Inflammatory macrophage (primary cell): ENCODE measurements at regions not wholly inside any gene's neighbourhood (a gene's known extent, or its start where the extent isn't known, plus 50 kb on each side); places are given as distances from the start of the nearest gene placed in this dataset.
"Not testable (repeated sequence)": the region's sequence is repeated elsewhere in the genome, so short reads cannot be mapped to it uniquely, and the experiment has no call there.

Experiments used
- DNase-seq, 2 donors: peaks; one replicate each; pipeline ENCODE4 v3.0.0-alpha.2; 2020 to 2022

DNA sequence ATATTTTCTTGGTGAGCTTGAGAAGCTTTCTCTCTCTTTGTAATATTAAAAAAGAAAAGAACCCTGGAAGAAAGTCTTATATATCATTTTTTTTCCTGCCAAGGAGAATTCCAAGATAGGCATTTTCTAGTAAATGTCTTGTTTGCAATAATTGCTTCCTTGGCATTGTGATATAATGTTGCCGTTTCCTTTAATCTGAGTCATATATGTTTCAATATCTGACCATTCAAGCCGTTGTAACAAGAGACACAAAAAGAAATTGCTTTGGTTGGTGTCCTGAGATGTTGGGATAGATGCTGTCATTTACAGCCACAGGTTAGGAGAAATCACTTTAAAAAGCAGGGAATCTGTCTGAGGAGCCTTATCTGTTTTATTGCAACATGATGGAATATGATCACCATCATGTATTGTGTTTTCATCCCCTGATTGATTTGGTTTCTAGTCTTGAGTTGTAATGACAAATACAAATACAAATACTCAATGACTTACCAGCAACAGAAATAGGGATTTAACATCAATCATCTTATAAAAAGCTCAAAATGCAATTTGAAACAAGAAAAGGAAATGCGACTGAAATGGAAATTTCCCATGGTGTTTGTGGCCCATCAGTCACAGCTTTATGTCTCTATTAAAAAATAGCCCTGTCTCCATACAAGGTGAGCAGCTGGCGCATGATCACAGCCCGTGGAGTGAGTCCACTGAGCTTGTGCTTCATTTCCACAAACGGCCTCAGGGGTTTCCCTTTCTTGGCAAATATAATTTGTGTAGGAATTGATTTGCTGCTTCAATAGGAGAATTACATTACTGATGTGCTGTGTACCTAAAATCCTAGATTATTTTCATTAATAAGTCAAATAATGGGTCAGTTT, 250.1 kb upstream of the TRPC7 start:
- DNase-seq, result no peak

- DNase-seq, result no peak
These were observed 247.9 kb upstream of the TRPC7 start for GRCh38 chr5:136613230-136613629.

DNA sequence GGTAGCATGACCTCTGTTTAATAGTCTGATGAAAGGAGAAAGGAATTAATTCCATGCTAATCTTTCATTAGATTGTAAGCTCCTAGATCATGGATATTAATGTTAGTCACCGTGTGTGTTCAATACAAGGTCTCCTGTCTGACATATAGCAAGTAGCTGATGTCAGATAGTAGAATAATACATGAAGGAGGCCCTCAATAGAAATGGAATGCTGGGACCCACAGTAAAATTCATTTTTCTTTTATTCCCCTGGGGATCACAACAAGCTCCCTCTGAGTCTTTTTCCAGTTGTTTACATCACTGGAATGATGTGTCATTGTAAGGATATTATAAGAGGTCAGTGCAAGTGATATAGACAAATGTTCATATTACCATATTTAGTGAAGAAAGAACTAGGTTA, 240.3 kb upstream of the TRPC7 start:
- DNase-seq, result no peak

GRCh38 chr5:136600306-136600705, 235.0 kb upstream of the TRPC7 start:
- no peak for DNase-seq

DNA sequence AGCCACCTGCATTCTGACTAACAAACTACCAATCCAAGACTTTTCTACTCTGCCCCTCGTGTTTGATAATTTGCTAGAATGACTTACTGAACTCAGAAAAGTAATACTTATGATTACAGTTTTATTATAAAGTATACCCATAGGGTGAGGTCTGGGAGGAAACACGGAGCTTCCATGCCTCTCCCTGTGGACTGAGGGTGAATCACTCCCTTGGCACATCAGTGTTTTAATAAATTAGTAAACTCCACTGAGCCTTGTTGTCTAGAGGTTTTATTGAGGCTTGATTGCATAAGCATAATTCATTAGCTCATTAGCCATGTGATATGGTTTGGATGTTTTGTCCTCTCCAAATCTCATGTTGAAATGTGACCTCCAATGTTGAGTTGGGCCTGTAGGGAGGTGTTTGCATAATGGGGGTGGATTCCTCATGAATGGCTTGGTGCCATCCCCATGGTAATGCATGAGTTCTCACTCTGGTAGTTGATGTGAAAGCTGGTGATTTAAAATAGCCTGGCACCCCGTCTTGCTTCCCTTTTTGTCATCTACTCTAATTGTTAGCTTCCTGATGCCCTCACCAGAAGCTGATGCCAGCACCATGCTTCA, 233.6 kb upstream of the TRPC7 start:
- DNase-seq, result no peak

- no peak for DNase-seq
These were observed 229.1 kb upstream of the TRPC7 start for GRCh38 chr5:136594416-136594815.

- no peak for DNase-seq
These were observed 225.2 kb upstream of the TRPC7 start for GRCh38 chr5:136590581-136590980.

- DNase-seq, result no peak
These were observed 220.9 kb upstream of the TRPC7 start for GRCh38 chr5:136586196-136586595.

- DNase-seq, result no peak
These were observed 219.1 kb upstream of the TRPC7 start for GRCh38 chr5:136584474-136584873.

- no peak for DNase-seq
These were observed 213.9 kb upstream of the TRPC7 start for GRCh38 chr5:136579238-136579637.

- DNase-seq, result not testable (repeated sequence)
These were observed 204.5 kb upstream of the TRPC7 start for GRCh38 chr5:136569875-136570274.

- not testable (repeated sequence) for DNase-seq
These were observed 200.1 kb upstream of the TRPC7 start for GRCh38 chr5:136565457-136565856.

DNA sequence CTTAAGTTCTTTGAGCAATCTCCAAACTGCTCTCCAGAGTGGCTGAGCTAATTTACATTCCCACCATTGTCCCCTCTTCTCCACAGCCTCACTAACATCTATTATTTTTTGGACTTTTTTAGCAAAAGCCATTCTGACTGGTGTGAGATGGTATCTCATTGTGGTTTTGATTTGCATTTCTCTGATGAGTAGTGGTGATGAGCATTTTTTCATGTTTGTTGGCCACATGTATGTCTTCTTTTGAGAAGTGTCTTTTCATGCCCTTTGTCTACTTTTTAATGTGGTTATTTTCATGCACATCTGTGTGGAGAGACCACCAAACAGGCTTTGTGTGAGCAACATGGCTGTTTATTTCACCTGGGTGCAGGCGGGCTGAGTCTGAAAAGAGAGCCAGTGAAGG, 199.7 kb upstream of the TRPC7 start:
- DNase-seq, result not testable (repeated sequence)

DNA sequence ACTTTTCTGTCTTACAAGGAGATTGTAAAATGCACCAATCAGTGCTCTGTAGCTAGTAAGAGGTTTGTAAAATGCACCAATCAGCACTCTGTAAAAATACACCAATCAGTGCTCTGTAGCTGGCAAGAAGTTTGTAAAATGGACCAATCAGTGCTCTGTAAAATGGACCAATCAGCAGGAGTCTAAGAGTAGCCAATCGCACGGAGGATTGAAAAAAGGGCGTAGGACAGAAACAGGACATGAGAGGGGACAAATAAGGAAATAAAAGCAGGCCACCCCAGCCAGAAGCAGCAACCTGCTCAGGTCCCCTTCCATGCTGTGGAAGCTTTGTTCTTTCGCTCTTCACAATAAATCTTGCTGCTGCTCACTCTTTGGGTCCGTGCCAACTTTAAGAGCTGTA, 199.1 kb upstream of the TRPC7 start:
- DNase-seq, result not testable (repeated sequence)

GRCh38 chr5:136563489-136563888, 198.1 kb upstream of the TRPC7 start:
- DNase-seq, result no peak

- no peak for DNase-seq
These were observed 194.8 kb upstream of the TRPC7 start for GRCh38 chr5:136560126-136560525.

DNA sequence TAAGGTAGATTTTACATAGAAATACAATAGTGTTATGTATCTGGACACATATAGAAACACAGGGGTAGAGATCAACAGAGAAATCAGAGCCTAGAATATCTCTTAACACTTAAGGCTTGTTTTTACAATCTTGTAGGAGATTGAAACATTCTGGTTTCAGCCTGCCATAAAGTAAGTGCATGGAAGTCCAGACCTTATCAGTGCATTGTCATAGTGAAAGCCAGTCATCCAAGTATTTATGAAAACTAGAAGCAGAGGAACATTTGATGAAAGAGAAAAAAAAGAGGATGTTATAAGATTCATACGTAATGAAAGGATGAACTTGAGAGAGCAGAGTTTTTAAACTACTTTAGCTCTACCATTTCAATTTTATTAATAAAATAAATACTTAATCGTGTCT, 194.3 kb upstream of the TRPC7 start:
- no peak for DNase-seq

GRCh38 chr5:136547096-136547495, 181.8 kb upstream of the TRPC7 start:
- DNase-seq, result not testable (repeated sequence)

- not testable (repeated sequence) for DNase-seq
These were observed 181.1 kb upstream of the TRPC7 start for GRCh38 chr5:136546441-136546840.

DNA sequence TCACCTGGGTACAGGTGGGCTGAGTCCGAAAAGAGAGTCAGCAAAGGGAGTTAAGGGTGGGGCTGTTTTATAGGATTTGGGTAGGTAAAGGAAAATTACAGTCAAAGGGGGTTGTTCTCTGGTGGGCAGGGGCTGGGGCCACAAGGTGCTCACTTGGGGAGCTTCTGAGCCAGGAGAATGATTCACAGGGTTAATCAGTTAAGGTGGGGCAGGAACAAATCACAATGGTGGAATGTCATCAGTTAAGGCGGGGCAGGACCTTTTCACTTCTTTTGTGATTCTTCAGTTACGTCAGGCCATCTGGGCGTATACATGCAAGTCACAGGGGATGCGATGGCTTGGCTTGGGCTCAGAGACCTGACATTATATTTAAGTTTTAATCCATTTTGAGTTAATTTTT, 179.7 kb upstream of the TRPC7 start:
- not testable (repeated sequence) for DNase-seq

DNA sequence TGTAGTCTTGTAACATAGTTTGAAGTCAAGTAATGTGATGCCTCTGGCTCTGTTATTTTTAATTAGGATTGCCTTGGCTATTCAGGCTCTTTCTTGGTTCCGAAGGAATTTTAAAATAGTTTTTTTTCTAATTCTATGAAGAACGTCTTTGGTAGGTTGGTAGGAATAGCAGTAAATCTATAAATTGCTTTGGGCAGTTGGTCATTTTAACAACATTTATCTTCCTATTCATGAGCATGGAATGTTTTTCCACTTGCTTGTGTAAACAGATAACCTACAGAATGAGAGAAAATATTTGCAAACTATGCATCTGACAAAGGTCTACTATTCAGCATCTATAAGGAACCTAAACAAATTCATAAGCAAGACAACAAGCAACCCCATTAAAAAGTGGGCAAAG, 173.2 kb upstream of the TRPC7 start:
- no peak for DNase-seq

DNA sequence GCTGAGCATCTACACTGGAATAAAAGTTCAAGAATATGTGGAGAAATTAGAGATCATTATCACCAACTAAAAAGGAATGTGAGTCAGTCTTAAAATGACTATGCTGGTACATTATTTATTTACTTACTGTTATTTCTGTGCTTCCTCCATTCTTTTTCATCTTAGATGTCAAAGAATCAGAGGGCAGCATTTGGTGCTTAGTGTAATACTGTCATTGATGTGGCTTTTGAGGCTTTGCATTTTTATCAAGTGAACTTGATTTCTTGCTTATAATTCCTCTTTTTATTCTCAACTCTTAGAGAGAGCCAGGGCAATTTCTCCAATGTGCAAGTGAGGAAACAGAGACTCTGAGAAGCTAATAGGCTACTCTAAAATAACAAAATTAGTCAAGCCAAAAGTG, 163.7 kb upstream of the TRPC7 start:
- DNase-seq, result no peak

DNA sequence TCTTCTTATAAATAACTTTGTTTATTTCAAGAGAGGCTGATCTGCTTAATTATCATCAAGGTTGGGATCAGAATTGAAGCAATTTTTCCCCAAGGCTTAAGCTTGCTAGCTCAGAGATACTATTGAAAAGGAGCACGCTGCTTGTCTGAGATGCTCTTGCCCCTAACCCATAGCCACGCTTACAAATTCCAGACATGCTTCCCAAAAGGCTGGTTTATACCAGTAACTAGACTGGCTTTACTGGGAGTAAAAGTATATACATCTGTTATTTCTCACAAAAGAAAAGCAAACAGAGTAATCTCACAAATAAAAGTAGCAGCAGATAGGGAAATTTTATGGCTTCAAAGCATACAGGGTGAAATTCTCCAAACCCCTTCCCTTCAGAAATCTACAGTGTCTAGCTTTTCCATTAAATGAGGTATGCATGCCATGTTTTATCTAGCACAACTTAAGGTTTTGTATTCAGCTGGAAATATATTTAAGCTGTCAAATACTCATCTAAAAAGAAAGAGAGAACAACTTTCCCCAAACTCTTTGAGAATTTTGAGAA, 163.2 kb upstream of the TRPC7 start:
- no peak for DNase-seq

DNA sequence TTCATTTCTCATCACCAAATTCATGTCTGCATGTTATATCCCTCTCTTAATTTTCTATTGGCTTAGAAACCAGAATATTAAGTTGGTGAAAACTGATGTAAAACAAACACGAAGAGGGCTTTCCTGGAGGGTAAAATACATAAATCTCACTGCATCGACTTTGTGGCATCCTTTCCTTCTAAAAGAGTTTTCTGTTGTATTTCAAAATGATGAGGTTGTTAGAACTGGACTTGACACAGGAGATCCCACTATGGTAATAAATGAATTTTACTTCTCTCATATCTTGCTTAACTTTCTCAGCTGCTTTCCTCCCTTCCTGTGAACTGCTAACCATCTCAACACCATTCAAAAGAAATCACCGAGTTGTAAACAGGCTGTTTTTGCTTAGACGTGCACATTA, 162.0 kb upstream of the TRPC7 start:
- no peak for DNase-seq
